ENCODE measurements at regions not wholly inside any gene's neighbourhood (a gene's known extent, or its start where the extent isn't known, plus 50 kb on each side); places are given as distances from the start of the nearest gene placed in this dataset.

DNA sequence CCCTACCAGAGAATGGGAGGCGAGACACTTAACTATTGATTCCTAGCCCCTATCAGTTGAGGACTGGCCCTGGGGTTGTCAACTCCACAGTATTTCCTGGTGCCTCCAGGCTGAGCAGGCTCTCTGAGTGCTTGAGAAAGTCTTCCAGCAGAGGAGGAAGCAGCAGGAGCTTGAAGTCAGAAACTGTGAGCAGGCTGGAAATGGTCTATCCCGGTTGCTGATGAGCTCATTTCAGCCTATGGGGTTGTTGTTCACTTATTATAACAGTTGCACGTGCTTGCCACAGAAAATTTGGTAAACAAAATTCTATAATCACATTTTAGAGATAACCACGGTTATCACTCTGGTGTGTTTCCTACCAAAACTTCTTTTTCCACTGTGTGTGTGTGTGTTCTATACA lies 254.7 kb upstream of the THUMPD2 start:
- ATAC-seq: no peak
- no TSS peak for BruUV-seq (replicated peaks)
- H3K4me2 ChIP-seq (ENCODE audit: insufficient read depth, low read length): no peak overlapping the region
- no peak for FAIRE-seq
- in situ Hi-C loops (cut with MboI) (no loop called here), intact Hi-C loops (cut with micrococcal nuclease) (no loop called here)
- POLR2A ChIA-PET: no interaction called here
- no peaks in the 10 kb centered on the region for H3K4me1 ChIP-seq (replicated peaks in 1 of 2; ENCODE audit: control insufficient read depth in 2 of 2, insufficient read depth in 2 of 2, low read length in 2 of 2)
- H3K36me3 ChIP-seq (ENCODE audit: control insufficient read depth, insufficient read depth, low read length): no peaks in the 10 kb centered on the region
- H3K9me3 ChIP-seq (replicated peaks; ENCODE audit: control insufficient read depth, insufficient read depth, low read depth, low read length): peaks cover 2% of the 10 kb centered on the region
- CTCF ChIA-PET (ENCODE audit: low intra/inter-chr PET ratio): no interaction called here
- DNase-seq (ENCODE audit: extremely low read depth in 1 of 4, low spot score in 3 of 4): no peak
- no peak overlapping the region for H2AFZ ChIP-seq (ENCODE audit: low read depth, low read length)
- no peaks in the 10 kb centered on the region for H3K79me2 ChIP-seq (ENCODE audit: control insufficient read depth, insufficient read depth, low read length)
- 0% methylated on average over 4 of the region's 4 CpGs for WGBS (ENCODE audit: insufficient coverage, low coverage, missing lambda C conversion rate)
- no peak for TF ChIP-seq CBX3 (IDR thresholded peaks at IDR 0.05; ENCODE audit: borderline replicate concordance in 1 of 2, low read length in 2 of 2)
- TF ChIP-seq, protein P1, sequence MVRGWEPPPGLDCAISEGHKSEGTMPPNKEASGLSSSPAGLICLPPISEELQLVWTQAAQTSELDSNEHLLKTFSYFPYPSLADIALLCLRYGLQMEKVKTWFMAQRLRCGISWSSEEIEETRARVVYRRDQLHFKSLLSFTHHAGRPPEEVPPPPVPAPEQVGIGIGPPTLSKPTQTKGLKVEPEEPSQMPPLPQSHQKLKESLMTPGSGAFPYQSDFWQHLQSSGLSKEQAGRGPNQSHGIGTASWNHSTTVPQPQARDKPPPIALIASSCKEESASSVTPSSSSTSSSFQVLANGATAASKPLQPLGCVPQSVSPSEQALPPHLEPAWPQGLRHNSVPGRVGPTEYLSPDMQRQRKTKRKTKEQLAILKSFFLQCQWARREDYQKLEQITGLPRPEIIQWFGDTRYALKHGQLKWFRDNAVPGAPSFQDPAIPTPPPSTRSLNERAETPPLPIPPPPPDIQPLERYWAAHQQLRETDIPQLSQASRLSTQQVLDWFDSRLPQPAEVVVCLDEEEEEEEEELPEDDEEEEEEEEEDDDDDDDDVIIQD (CRISPR knock-in tag; IDR thresholded peaks at IDR 0.05): no peak
- TF ChIP-seq XRCC5 (IDR thresholded peaks at IDR 0.05; ENCODE audit: low read depth, low read length): no peak
- no peak for TF ChIP-seq ZNF24 (IDR thresholded peaks at IDR 0.05)
- TF ChIP-seq ZC3H4 (CRISPR knock-in tag; IDR thresholded peaks at IDR 0.05; ENCODE audit: borderline replicate concordance): no peak
- TF ChIP-seq, protein P2, sequence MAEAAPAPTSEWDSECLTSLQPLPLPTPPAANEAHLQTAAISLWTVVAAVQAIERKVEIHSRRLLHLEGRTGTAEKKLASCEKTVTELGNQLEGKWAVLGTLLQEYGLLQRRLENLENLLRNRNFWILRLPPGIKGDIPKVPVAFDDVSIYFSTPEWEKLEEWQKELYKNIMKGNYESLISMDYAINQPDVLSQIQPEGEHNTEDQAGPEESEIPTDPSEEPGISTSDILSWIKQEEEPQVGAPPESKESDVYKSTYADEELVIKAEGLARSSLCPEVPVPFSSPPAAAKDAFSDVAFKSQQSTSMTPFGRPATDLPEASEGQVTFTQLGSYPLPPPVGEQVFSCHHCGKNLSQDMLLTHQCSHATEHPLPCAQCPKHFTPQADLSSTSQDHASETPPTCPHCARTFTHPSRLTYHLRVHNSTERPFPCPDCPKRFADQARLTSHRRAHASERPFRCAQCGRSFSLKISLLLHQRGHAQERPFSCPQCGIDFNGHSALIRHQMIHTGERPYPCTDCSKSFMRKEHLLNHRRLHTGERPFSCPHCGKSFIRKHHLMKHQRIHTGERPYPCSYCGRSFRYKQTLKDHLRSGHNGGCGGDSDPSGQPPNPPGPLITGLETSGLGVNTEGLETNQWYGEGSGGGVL (CRISPR knock-in tag; IDR thresholded peaks at IDR 0.05): no peak
- TF ChIP-seq, protein P3, sequence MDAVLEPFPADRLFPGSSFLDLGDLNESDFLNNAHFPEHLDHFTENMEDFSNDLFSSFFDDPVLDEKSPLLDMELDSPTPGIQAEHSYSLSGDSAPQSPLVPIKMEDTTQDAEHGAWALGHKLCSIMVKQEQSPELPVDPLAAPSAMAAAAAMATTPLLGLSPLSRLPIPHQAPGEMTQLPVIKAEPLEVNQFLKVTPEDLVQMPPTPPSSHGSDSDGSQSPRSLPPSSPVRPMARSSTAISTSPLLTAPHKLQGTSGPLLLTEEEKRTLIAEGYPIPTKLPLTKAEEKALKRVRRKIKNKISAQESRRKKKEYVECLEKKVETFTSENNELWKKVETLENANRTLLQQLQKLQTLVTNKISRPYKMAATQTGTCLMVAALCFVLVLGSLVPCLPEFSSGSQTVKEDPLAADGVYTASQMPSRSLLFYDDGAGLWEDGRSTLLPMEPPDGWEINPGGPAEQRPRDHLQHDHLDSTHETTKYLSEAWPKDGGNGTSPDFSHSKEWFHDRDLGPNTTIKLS (IDR thresholded peaks at IDR 0.05; ENCODE audit: borderline replicate concordance, low read depth): no peak
- no peak for TF ChIP-seq ARNT (IDR thresholded peaks at IDR 0.05)
- no peak for TF ChIP-seq ZNF232 (CRISPR knock-in tag; IDR thresholded peaks at IDR 0.05)
- no peak for TF ChIP-seq KLF13 (tag; IDR thresholded peaks at IDR 0.05; ENCODE audit: borderline replicate concordance, low read depth)
- no peak for TF ChIP-seq GATAD2A (IDR thresholded peaks at IDR 0.05)
- no peak for TF ChIP-seq PTBP1 (IDR thresholded peaks at IDR 0.05; ENCODE audit: low read depth, low read length)
- no peak for TF ChIP-seq GTF2A2 (tag; IDR thresholded peaks at IDR 0.05)
- TF ChIP-seq KAT2B (IDR thresholded peaks at IDR 0.05; ENCODE audit: low read depth, low read length): no peak
- no peak for TF ChIP-seq MCM2 (IDR thresholded peaks at IDR 0.05; ENCODE audit: low read depth)
- TF ChIP-seq FOXK1 (CRISPR knock-in tag; IDR thresholded peaks at IDR 0.05; ENCODE audit: borderline replicate concordance): no peak
- TF ChIP-seq POLR2AphosphoS2 (IDR thresholded peaks at IDR 0.05; ENCODE audit: low read length): no peak
- TF ChIP-seq YBX1 (IDR thresholded peaks at IDR 0.05): no peak
- TF ChIP-seq, protein P4, sequence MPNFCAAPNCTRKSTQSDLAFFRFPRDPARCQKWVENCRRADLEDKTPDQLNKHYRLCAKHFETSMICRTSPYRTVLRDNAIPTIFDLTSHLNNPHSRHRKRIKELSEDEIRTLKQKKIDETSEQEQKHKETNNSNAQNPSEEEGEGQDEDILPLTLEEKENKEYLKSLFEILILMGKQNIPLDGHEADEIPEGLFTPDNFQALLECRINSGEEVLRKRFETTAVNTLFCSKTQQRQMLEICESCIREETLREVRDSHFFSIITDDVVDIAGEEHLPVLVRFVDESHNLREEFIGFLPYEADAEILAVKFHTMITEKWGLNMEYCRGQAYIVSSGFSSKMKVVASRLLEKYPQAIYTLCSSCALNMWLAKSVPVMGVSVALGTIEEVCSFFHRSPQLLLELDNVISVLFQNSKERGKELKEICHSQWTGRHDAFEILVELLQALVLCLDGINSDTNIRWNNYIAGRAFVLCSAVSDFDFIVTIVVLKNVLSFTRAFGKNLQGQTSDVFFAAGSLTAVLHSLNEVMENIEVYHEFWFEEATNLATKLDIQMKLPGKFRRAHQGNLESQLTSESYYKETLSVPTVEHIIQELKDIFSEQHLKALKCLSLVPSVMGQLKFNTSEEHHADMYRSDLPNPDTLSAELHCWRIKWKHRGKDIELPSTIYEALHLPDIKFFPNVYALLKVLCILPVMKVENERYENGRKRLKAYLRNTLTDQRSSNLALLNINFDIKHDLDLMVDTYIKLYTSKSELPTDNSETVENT (CRISPR knock-in tag; IDR thresholded peaks at IDR 0.05): no peak
- H3K27me3 ChIP-seq (ENCODE audit: control insufficient read depth in 2 of 2, insufficient read depth in 2 of 2, low read length in 2 of 2): no peaks in the 10 kb centered on the region
- no peak overlapping the region for H3K27ac ChIP-seq (ENCODE audit: extremely low read depth, low read depth, low read length)
- no peak overlapping the region for H3K9ac ChIP-seq (ENCODE audit: insufficient read depth in 1 of 2, low read depth in 2 of 2, low read length in 2 of 2)
- no peak overlapping the region for H3K4me3 ChIP-seq
- H3K9me1 ChIP-seq (ENCODE audit: control insufficient read depth, insufficient read depth, low read length): no peaks in the 10 kb centered on the region
- no peaks in the 10 kb centered on the region for H4K20me1 ChIP-seq (replicated peaks; ENCODE audit: control insufficient read depth, insufficient read depth, low read length)
